ENCODE measurements at regions not wholly inside any gene's neighbourhood (a gene's known extent, or its start where the extent isn't known, plus 50 kb on each side); places are given as distances from the start of the nearest gene placed in this dataset.

DNA sequence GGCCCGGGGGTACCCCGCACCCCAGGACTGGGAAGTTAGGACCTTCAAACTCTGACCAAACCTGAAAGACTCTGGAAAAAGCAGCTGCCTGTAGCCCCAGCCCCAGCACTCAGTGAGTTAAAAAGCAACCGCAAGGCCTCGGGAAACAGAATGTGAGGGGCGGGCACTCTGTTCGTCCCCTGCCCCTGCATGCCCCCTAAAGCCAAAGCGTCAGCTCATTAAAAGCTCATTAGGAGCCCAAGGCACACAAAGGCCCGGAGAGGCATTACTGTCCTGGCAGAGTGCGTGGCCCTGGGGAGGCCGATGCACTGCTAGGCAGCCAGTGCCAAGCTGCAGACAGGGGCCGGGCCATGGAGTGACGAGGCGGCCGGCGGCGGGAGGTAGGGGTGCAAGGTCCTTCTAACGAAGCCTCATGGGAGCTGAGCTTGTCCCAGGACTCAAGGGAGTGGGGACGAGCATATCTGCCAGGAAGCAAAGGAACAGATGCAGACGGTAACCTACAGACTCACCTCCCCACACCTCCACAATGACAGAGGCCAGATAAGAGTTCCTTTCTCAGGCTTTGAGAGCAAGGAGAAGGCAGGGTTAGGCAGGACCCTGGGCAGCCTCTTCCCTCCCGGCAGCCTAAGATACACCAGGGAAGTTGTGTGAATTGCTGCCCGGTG lies 116.8 kb downstream of the ENGASE start:
- no peak for DNase-seq (ENCODE audit: extremely low spot score)
- Histone ChIP-seq H3K4me1 (ENCODE audit: insufficient read depth) (no peaks in the 10 kb centered on the region), H3K4me3 (ENCODE audit: low read depth, low read length) (no peak overlapping the region), H3K36me3 (ENCODE audit: insufficient read depth) (no peaks in the 10 kb centered on the region), H3K27ac (ENCODE audit: low read depth) (no peak overlapping the region)
- WGBS, result 39% methylated on average over 21 of the region's 21 CpGs

- 66% methylated on average over 14 of the region's 14 CpGs for WGBS
- no peak for DNase-seq (ENCODE audit: extremely low spot score)
- Histone ChIP-seq H3K4me1 (ENCODE audit: insufficient read depth) (no peaks in the 10 kb centered on the region), H3K27ac (ENCODE audit: low read depth) (no peak overlapping the region), H3K4me3 (ENCODE audit: low read depth, low read length) (no peak overlapping the region), H3K36me3 (ENCODE audit: insufficient read depth) (no peaks in the 10 kb centered on the region)
Measured at GRCh38 chr17:79189305-79189704, 114.7 kb downstream of the ENGASE start.

DNA sequence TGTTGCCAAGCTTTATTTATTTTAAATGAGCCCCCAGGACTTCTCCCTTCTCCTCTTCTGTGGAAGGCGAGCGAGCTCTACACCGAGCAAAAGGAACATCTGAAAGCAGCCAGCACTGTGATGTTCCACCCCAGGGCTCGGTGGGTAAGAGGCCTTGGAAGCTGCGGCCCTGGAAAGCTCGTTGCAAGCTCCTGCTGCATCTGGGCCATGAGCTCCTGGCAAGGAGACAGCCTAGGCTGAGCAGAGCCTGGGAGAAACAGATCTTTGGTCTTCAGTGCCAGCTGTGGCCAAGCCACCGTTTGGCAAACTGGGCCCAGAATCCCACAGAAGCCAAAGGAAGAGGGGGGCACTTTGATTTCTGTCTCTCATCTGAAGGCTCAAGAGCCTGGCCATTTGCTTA lies 114.1 kb downstream of the ENGASE start:
- no peak overlapping the region for H3K27ac ChIP-seq (ENCODE audit: low read depth)
- DNase-seq (ENCODE audit: extremely low spot score), result no peak
- H3K36me3 ChIP-seq (ENCODE audit: insufficient read depth), result no peaks in the 10 kb centered on the region
- no peak overlapping the region for H3K4me3 ChIP-seq (ENCODE audit: low read depth, low read length)
- WGBS, result 50% methylated on average over 7 of the region's 7 CpGs
- no peaks in the 10 kb centered on the region for H3K4me1 ChIP-seq (ENCODE audit: insufficient read depth)

- no peak overlapping the region for H3K27ac ChIP-seq (ENCODE audit: low read depth)
- no peak for DNase-seq (ENCODE audit: extremely low spot score)
- no peak overlapping the region for H3K4me3 ChIP-seq (ENCODE audit: low read depth, low read length)
- 20% methylated on average over 14 of the region's 14 CpGs for WGBS
- H3K36me3 ChIP-seq (ENCODE audit: insufficient read depth), result no peaks in the 10 kb centered on the region
- H3K4me1 ChIP-seq (ENCODE audit: insufficient read depth), result no peaks in the 10 kb centered on the region
Measured at GRCh38 chr17:79188048-79188447, 113.4 kb downstream of the ENGASE start.

DNA sequence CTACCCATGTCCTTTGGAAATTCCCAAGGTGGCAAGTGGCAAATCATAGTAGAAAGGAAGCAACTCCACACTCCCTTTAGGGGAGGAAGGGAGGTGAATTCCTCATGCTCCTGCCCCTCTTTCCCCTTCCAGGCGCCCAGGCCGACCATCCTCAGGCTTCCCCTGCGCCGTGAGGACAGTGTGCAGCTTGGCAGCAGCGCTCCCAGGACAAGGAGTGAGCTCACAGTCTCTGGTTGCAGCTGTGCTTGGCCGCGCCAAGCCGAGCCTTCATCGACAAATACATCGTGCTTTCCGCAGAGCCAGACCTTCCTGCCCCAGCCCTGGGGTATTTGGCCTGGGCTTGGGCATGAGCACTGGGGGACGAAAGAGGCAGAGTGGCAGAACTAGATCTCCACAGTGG lies 112.6 kb downstream of the ENGASE start:
- H3K27ac ChIP-seq (ENCODE audit: low read depth), result no peak overlapping the region
- no peak overlapping the region for H3K4me3 ChIP-seq (ENCODE audit: low read depth, low read length)
- 76% methylated on average over 12 of the region's 12 CpGs for WGBS
- H3K4me1 ChIP-seq (ENCODE audit: insufficient read depth), result no peaks in the 10 kb centered on the region
- no peaks in the 10 kb centered on the region for H3K36me3 ChIP-seq (ENCODE audit: insufficient read depth)
- no peak for DNase-seq (ENCODE audit: extremely low spot score)

DNA sequence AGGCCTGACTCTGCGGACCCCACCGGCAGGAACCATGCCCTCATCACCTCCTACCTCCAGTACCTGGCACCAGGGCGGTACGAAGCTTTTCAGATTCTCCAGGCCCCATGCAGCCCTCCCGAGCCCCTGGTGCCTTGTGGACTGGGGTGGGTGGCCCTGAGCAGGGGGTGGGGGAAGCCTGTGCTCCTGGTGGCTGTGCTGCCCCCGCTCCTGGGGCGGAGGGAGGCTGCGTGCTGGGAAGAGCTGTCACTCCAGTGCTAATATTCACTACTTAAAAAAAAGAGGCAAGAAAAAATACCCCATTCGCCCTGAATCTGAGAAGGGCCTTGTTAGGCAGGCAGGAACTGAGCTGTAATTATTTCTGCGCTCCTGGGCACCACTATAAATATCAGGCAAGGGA lies 111.8 kb downstream of the ENGASE start:
- no peak for DNase-seq (ENCODE audit: extremely low spot score)
- Histone ChIP-seq H3K4me1 (ENCODE audit: insufficient read depth) (no peaks in the 10 kb centered on the region), H3K4me3 (ENCODE audit: low read depth, low read length) (no peak overlapping the region), H3K27ac (ENCODE audit: low read depth) (no peak overlapping the region), H3K36me3 (ENCODE audit: insufficient read depth) (no peaks in the 10 kb centered on the region)
- WGBS, result 75% methylated on average over 10 of the region's 10 CpGs

DNA sequence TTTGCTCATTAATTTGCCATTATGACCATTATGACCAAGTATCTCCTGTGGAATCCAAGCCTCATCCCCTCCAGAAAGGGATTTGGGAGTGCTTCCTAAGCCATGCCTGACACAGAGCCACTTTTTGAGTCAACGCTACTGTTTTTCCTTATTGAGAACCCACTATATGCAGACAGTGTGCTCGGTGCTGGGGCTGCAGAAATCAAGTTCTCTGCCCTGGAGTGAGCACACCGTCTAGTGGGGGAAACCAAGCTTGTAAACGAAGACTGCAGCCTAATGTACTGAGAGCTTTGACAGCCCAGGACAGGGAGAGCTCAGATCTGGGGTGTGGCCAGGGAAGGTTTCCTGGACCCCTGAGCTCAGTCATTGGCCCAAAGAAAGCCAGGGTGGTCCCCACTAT lies 111.0 kb downstream of the ENGASE start:
- DNase-seq (ENCODE audit: extremely low spot score), result no peak
- WGBS, result 81% methylated on average over 4 of the region's 4 CpGs
- Histone ChIP-seq H3K36me3 (ENCODE audit: insufficient read depth) (no peaks in the 10 kb centered on the region), H3K4me1 (ENCODE audit: insufficient read depth) (no peaks in the 10 kb centered on the region), H3K27ac (ENCODE audit: low read depth) (no peak overlapping the region), H3K4me3 (ENCODE audit: low read depth, low read length) (no peak overlapping the region)

GRCh38 chr17:79184219-79184618 lies 109.6 kb downstream of the ENGASE start:
- 58% methylated on average over 10 of the region's 10 CpGs for WGBS
- DNase-seq (ENCODE audit: extremely low spot score), result no peak
- Histone ChIP-seq H3K27ac (ENCODE audit: low read depth) (no peak overlapping the region), H3K36me3 (ENCODE audit: insufficient read depth) (no peaks in the 10 kb centered on the region), H3K4me3 (ENCODE audit: low read depth, low read length) (no peak overlapping the region), H3K4me1 (ENCODE audit: insufficient read depth) (no peaks in the 10 kb centered on the region)

- H3K27ac ChIP-seq (ENCODE audit: low read depth), result no peak overlapping the region
- WGBS, result under 1% methylated on average over 93 of the region's 93 CpGs
- no peak for DNase-seq (ENCODE audit: extremely low spot score)
- H3K4me3 ChIP-seq (ENCODE audit: low read depth, low read length), result no peak overlapping the region
- no peaks in the 10 kb centered on the region for H3K36me3 ChIP-seq (ENCODE audit: insufficient read depth)
- H3K4me1 ChIP-seq (ENCODE audit: insufficient read depth), result no peaks in the 10 kb centered on the region
Measured at GRCh38 chr17:79183293-79184158, 108.9 kb downstream of the ENGASE start.

GRCh38 chr17:79183043-79183292 lies 108.3 kb downstream of the ENGASE start:
- Histone ChIP-seq H3K36me3 (ENCODE audit: insufficient read depth) (no peaks in the 10 kb centered on the region), H3K4me3 (ENCODE audit: low read depth, low read length) (no peak overlapping the region), H3K4me1 (ENCODE audit: insufficient read depth) (no peaks in the 10 kb centered on the region), H3K27ac (ENCODE audit: low read depth) (no peak overlapping the region)
- WGBS, result under 1% methylated on average over 43 of the region's 43 CpGs
- no peak for DNase-seq (ENCODE audit: extremely low spot score)

DNA sequence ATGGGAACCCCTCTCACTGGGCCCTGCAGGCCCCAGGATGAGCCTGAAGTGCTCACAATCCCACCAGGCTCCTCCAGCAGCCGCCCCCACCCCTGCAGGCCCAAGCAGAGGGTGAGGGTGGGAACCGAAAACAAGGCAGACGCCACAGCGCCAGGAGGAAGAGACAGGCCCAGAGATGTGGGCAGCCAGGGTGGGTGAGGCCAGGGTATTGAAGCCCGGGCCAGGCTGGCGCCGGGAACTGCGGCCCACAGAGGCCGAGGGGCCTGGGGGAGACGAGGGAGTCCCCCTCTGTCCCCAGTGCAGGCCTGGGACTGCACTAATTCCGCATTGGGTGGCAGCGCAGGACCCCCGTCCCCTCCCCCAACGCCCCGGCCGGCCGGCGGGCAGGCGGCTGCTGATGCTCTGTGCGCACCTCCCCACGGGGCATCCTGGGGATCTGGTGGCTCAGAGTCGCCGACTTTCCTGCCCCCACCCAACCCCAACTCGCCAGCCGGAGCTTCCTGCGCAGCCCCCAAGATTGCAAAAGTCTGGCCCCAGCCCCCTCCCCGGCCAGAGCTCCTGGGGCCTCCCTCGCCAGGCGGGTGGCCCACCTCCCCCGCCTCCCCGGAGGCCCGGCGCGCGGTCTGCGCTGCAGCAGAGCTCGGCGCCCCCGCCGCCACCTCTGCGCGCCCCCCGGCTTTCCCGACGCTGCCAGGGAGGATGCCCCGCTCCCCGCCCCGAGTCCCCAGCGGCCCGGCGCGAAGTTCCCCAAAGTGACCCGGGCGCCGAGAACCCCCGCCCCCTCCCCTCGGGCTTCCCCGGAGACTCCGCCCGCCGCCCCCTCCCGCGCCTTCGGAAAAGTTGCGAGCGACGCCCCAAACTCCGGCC lies 107.8 kb downstream of the ENGASE start:
- H3K36me3 ChIP-seq (ENCODE audit: insufficient read depth), result no peaks in the 10 kb centered on the region
- no peak overlapping the region for H3K4me3 ChIP-seq (ENCODE audit: low read depth, low read length)
- no peak for DNase-seq (ENCODE audit: extremely low spot score)
- H3K4me1 ChIP-seq (ENCODE audit: insufficient read depth), result no peaks in the 10 kb centered on the region
- no peak overlapping the region for H3K27ac ChIP-seq (ENCODE audit: low read depth)
- WGBS, result 12% methylated on average over 68 of the region's 68 CpGs

- Histone ChIP-seq H3K36me3 (ENCODE audit: insufficient read depth) (no peaks in the 10 kb centered on the region), H3K4me3 (ENCODE audit: low read depth, low read length) (no peak overlapping the region), H3K4me1 (ENCODE audit: insufficient read depth) (no peaks in the 10 kb centered on the region), H3K27ac (ENCODE audit: low read depth) (no peak overlapping the region)
- no peak for DNase-seq (ENCODE audit: extremely low spot score)
- WGBS, result 79% methylated on average over 20 of the region's 20 CpGs
Measured at GRCh38 chr17:79180358-79181005, 105.9 kb downstream of the ENGASE start.

- Histone ChIP-seq H3K36me3 (ENCODE audit: insufficient read depth) (no peaks in the 10 kb centered on the region), H3K4me1 (ENCODE audit: insufficient read depth) (no peaks in the 10 kb centered on the region), H3K4me3 (ENCODE audit: low read depth, low read length) (no peak overlapping the region), H3K27ac (ENCODE audit: low read depth) (no peak overlapping the region)
- 85% methylated on average over 16 of the region's 16 CpGs for WGBS
- DNase-seq (ENCODE audit: extremely low spot score), result no peak
Measured at GRCh38 chr17:79179334-79179733, 104.7 kb downstream of the ENGASE start.

All from urinary bladder (tissue), 3 donors.